Natural killer cell (primary cell): ENCODE measurements at regions not wholly inside any gene's neighbourhood (a gene's known extent, or its start where the extent isn't known, plus 50 kb on each side); places are given as distances from the start of the nearest gene placed in this dataset.

ENCODE experiments used
- ATAC-seq, 3 donors: fragments of 150-1000 bp in 2 of 3; fragments of 200-7000 bp in 1 of 3; cut with Tn5 transposase; 1 replicate in 1 of 3; 2 replicates in 2 of 3; pipeline ENCODE4 v1.10.0; 2021; ENCODE audit warnings: mild to moderate bottlenecking in 2 of 3, moderate library complexity in 2 of 3
- DNase-seq, 2 donors: peaks; one replicate each; pipeline versions ENCODE4 v3.0.0 to v3.0.0-alpha.2; 2013 to 2021; ENCODE audit warnings: mixed read lengths in 1 of 2
- H3K27ac ChIP-seq: one replicate; pipeline ENCODE4 v1.5.1; 2013; ENCODE audit warnings: mild to moderate bottlenecking, low read length
- H3K27me3 ChIP-seq: one replicate; pipeline ENCODE4 v1.6.1; 2013; ENCODE audit warnings: low read length; ENCODE audit not compliant: control insufficient read depth, insufficient read depth
- H3K36me3 ChIP-seq: one replicate; pipeline ENCODE4 v1.6.1; 2013; ENCODE audit warnings: low read length; ENCODE audit not compliant: control insufficient read depth, insufficient read depth
- H3K4me1 ChIP-seq: one replicate; pipeline ENCODE4 v1.6.1; 2013; ENCODE audit warnings: low read length; ENCODE audit not compliant: control insufficient read depth, insufficient read depth
- H3K4me3 ChIP-seq: one replicate; pipeline ENCODE4 v1.5.1; 2013; ENCODE audit warnings: low read length
- H3K9me3 ChIP-seq: one replicate; pipeline ENCODE4 v1.6.1; 2013; ENCODE audit warnings: low read length; ENCODE audit not compliant: control insufficient read depth, insufficient read depth
- H3K27ac Mint-ChIP-seq, 2 donors: one replicate each; pipeline ENCODE4 v1.8.0; 2022; ENCODE audit warnings: mild to moderate bottlenecking in 2 of 2, mixed read lengths in 2 of 2, moderate library complexity in 1 of 2
- H3K27me3 Mint-ChIP-seq, 2 donors: one replicate each; pipeline ENCODE4 v1.8.0; 2022; ENCODE audit warnings: low read depth in 2 of 2, mixed read lengths in 2 of 2
- H3K36me3 Mint-ChIP-seq: one replicate; pipeline ENCODE4 v1.8.0; 2022; ENCODE audit warnings: mixed read lengths
- H3K4me1 Mint-ChIP-seq, 2 donors: one replicate each; pipeline ENCODE4 v1.8.0; 2022; ENCODE audit warnings: mixed read lengths in 2 of 2
- H3K4me3 Mint-ChIP-seq: one replicate; pipeline ENCODE4 v1.8.0; 2022; ENCODE audit warnings: mild to moderate bottlenecking, moderate library complexity, mixed read lengths
- H3K9me3 Mint-ChIP-seq, 2 donors: one replicate each; pipeline ENCODE4 v1.8.0; 2022; ENCODE audit warnings: mixed read lengths in 2 of 2
- CTCF ChIP-seq: fragments of 200-600 bp; IDR thresholded peaks from one replicate; pipeline ENCODE4 v1.8.0; 2022; ENCODE audit warnings: antibody characterized with exemption
- WGBS: methylation state at CpG from one replicate; pipeline ENCODE4 v1.1.7; 2013; ENCODE audit warnings: missing lambda C conversion rate; ENCODE audit not compliant: insufficient coverage; 5-methylcytosine and 5-hydroxymethylcytosine counted together
- intact Hi-C: fragments of 100-400 bp; cut with micrococcal nuclease; formaldehyde crosslinking; loops from one replicate; pipeline ENCODE4 v1.14.2; 2022

DNA sequence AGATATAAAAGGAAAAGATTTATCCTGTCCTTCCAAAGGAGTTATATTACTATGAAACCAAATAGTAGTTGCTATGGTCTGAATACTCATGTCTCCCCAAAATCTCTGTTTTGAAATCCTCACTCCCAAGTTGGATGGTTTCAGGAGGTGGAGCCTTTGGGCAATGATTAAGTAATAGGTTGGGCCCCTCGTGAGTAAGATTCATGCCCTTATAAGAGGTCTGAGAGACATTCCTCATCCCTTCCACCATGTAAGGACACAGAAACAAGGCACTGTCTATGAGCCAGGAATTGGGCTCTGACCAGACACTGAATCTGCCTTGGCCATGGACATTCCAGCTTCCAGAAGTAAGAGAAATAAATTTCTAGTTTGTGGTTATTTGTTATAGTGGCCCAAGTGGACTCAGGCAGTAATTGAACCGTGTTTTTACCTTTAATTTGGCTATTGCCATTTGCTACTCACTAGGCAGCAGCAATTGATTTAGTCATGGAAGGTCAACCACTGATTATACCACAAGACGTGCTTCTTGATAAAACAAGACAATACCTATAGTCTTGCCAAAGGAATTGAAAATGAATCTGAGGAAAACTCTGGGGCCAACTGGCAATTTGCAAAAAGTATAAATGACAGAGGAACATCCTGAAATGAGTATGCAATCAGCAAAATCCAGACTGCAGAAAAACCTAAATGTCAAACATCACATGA, 717.4 kb upstream of the SPRY2 start:
- TF ChIP-seq CTCF = no peak
- H3K4me1 ChIP-seq = no peaks in the 10 kb centered on the region
- DNase-seq (no peak), ATAC-seq (no peak)
- H3K27me3 Mint-ChIP-seq = no peaks in the 10 kb centered on the region
- H3K9me3 Mint-ChIP-seq = no peaks in the 10 kb centered on the region
- H3K4me3 Mint-ChIP-seq = no peak overlapping the region
- no peaks in the 10 kb centered on the region for H3K36me3 Mint-ChIP-seq
- no peaks in the 10 kb centered on the region for H3K4me1 Mint-ChIP-seq
- H3K27me3 ChIP-seq = no peaks in the 10 kb centered on the region
- intact Hi-C loops = no loop called here
- no peaks in the 10 kb centered on the region for H3K9me3 ChIP-seq
- no peak overlapping the region for H3K27ac ChIP-seq
- 54% methylated on average over 3 of the region's 3 CpGs for WGBS
- H3K36me3 ChIP-seq = no peaks in the 10 kb centered on the region
- H3K27ac Mint-ChIP-seq = no peak overlapping the region
- no peak overlapping the region for H3K4me3 ChIP-seq

GRCh38 chr13:81051873-81052272, 710.9 kb upstream of the SPRY2 start:
- no peaks in the 10 kb centered on the region for H3K9me3 ChIP-seq
- no peaks in the 10 kb centered on the region for H3K9me3 Mint-ChIP-seq
- H3K4me3 Mint-ChIP-seq = no peak overlapping the region
- no peaks in the 10 kb centered on the region for H3K36me3 ChIP-seq
- TF ChIP-seq CTCF = no peak
- H3K4me1 ChIP-seq = no peaks in the 10 kb centered on the region
- H3K27me3 Mint-ChIP-seq = no peaks in the 10 kb centered on the region
- no peaks in the 10 kb centered on the region for H3K36me3 Mint-ChIP-seq
- H3K27ac Mint-ChIP-seq = no peak overlapping the region
- H3K27ac ChIP-seq = no peak overlapping the region
- no peak overlapping the region for H3K4me3 ChIP-seq
- DNase-seq = no peak
- ATAC-seq = no peak
- intact Hi-C loops = no loop called here
- no peaks in the 10 kb centered on the region for H3K4me1 Mint-ChIP-seq
- no peaks in the 10 kb centered on the region for H3K27me3 ChIP-seq

GRCh38 chr13:81048026-81048461, 707.1 kb upstream of the SPRY2 start:
- no peak for ATAC-seq
- no peak for DNase-seq
- no peak for TF ChIP-seq CTCF
- no peaks in the 10 kb centered on the region for H3K4me1 Mint-ChIP-seq
- WGBS = 78% methylated on average over 6 of the region's 7 CpGs
- no peak overlapping the region for H3K4me3 ChIP-seq
- no peak overlapping the region for H3K27ac ChIP-seq
- no peaks in the 10 kb centered on the region for H3K27me3 Mint-ChIP-seq
- H3K36me3 ChIP-seq = no peaks in the 10 kb centered on the region
- H3K36me3 Mint-ChIP-seq = no peaks in the 10 kb centered on the region
- peaks cover 0 to 2% of the 10 kb centered on the region in 2 donors for H3K9me3 Mint-ChIP-seq
- intact Hi-C loops = loop anchor here (10.0 kb wide), 1 partner anchor 57 kb away; no protein-coding TSS in a partner anchor
- H3K9me3 ChIP-seq = no peaks in the 10 kb centered on the region
- H3K27me3 ChIP-seq = no peaks in the 10 kb centered on the region
- no peak overlapping the region for H3K4me3 Mint-ChIP-seq
- no peak overlapping the region for H3K27ac Mint-ChIP-seq
- H3K4me1 ChIP-seq = no peaks in the 10 kb centered on the region

GRCh38 chr13:81041761-81042160, 700.8 kb upstream of the SPRY2 start:
- Histone ChIP-seq H3K27me3 (no peaks in the 10 kb centered on the region), H3K36me3 (no peaks in the 10 kb centered on the region), H3K4me1 (no peaks in the 10 kb centered on the region), H3K4me3 (no peak overlapping the region), H3K27ac (no peak overlapping the region), H3K9me3 (no peaks in the 10 kb centered on the region)
- DNase-seq (no peak), ATAC-seq (no peak)
- H3K9me3 Mint-ChIP-seq = peaks cover 5 to 12% of the 10 kb centered on the region in 2 donors
- no peak for TF ChIP-seq CTCF
- no peaks in the 10 kb centered on the region for H3K36me3 Mint-ChIP-seq
- WGBS = no CpG with 5 or more reads among the region's 1 CpG
- no peak overlapping the region for H3K4me3 Mint-ChIP-seq
- no peaks in the 10 kb centered on the region for H3K4me1 Mint-ChIP-seq
- H3K27me3 Mint-ChIP-seq = no peaks in the 10 kb centered on the region
- H3K27ac Mint-ChIP-seq = no peak overlapping the region
- intact Hi-C loops = loop anchor here (10.0 kb wide), 1 partner anchor 63 kb away; no protein-coding TSS in a partner anchor
